IMR-90 (cell line): ENCODE measurements at regions not wholly inside any gene's neighbourhood (a gene's known extent, or its start where the extent isn't known, plus 50 kb on each side); places are given as distances from the start of the nearest gene placed in this dataset.

Experiments
- ATAC-seq: fragments of 200-7000 bp; cut with Tn5 transposase; 2 replicates; pipeline ENCODE4 v1.9.1; 2020; ENCODE audit warnings: low read depth, mild to moderate bottlenecking, moderate library complexity
- BruUV-seq: library from RNA; stranded (reverse); fragments of 400-500 nt; replicated peaks from 2 replicates; lab custom pipeline; 2021; lab: Mats Ljungman, UMichigan
- CTCF ChIA-PET: fragments of 300-600 bp; formaldehyde crosslinking; extraction: SDS; loops from one replicate; lab custom pipeline; 2021; ENCODE audit warnings: antibody characterized with exemption; lab: Yijun Ruan, JAX
- POLR2A ChIA-PET: fragments of 300-600 bp; sonication (Branson Sonifier 250); formaldehyde crosslinking; loops from one replicate; lab custom pipeline; 2022; ENCODE audit warnings: antibody characterized with exemption; ENCODE audit not compliant: unreplicated experiment; lab: Charles Lee
- DNase-seq: peaks from one replicate; pipeline ENCODE4 v3.0.0; 2013
- H2AFZ ChIP-seq: replicated peaks from 2 replicates; pipeline ENCODE3; 2013; ENCODE audit warnings: low read length, mild to moderate bottlenecking; ENCODE audit not compliant: poor library complexity
- H2AK5ac ChIP-seq: 2 replicates; pipeline ENCODE4 v1.6.1; 2013; ENCODE audit warnings: low read depth, low read length, inconsistent platforms
- H2AK9ac ChIP-seq: replicated peaks from 2 replicates; pipeline ENCODE3; 2013; ENCODE audit warnings: mild to moderate bottlenecking, low read depth, low read length, moderate library complexity; ENCODE audit not compliant: poor library complexity
- H2BK120ac ChIP-seq: 2 replicates; pipeline ENCODE4 v1.6.1; 2013; ENCODE audit warnings: low read depth, low read length, inconsistent platforms
- H2BK15ac ChIP-seq: 3 replicates; pipeline ENCODE4 v1.6.1; 2013; ENCODE audit warnings: low read depth, low read length, inconsistent platforms
- H2BK20ac ChIP-seq: 2 replicates; pipeline ENCODE4 v1.6.1; 2013; ENCODE audit warnings: low read depth, mild to moderate bottlenecking, inconsistent platforms, low read length, moderate library complexity
- H2BK5ac ChIP-seq: 2 replicates; pipeline ENCODE4 v1.6.1; 2013; ENCODE audit warnings: mild to moderate bottlenecking, low read depth, low read length, inconsistent platforms; ENCODE audit not compliant: poor library complexity, severe bottlenecking
- H3K14ac ChIP-seq: replicated peaks from 2 replicates; pipeline ENCODE4 v1.6.1; 2013; ENCODE audit warnings: low read depth, low read length, inconsistent platforms
- H3K18ac ChIP-seq: 2 replicates; pipeline ENCODE4 v1.6.1; 2013; ENCODE audit warnings: low read depth, low read length, control low read depth
- H3K23ac ChIP-seq: 2 replicates; pipeline ENCODE4 v1.6.1; 2013; ENCODE audit warnings: low read depth, low read length, inconsistent platforms
- H3K27ac ChIP-seq: 2 replicates; pipeline ENCODE4 v1.5.1; 2013; ENCODE audit warnings: mild to moderate bottlenecking, control low read depth, low read length; ENCODE audit not compliant: insufficient read depth
- H3K27me3 ChIP-seq: 2 replicates; pipeline ENCODE4 v1.6.1; 2013; ENCODE audit warnings: low read length; ENCODE audit not compliant: control insufficient read depth, insufficient read depth
- H3K36me3 ChIP-seq: 2 replicates; pipeline ENCODE4 v1.6.1; 2013; ENCODE audit warnings: low read length, mixed read lengths; ENCODE audit not compliant: control insufficient read depth, insufficient read depth
- H3K4ac ChIP-seq: 2 replicates; pipeline ENCODE4 v1.6.1; 2013; ENCODE audit warnings: low read depth, low read length, inconsistent platforms
- H3K4me1 ChIP-seq: 2 replicates; pipeline ENCODE4 v1.6.1; 2013; ENCODE audit warnings: low read length, mixed read lengths; ENCODE audit not compliant: control insufficient read depth, insufficient read depth
- H3K4me2 ChIP-seq: 2 replicates; pipeline ENCODE4 v1.6.1; 2013; ENCODE audit warnings: low read depth, mild to moderate bottlenecking, control low read depth, low read length, moderate library complexity
- H3K4me3 ChIP-seq: 2 replicates; pipeline ENCODE4 v1.5.1; 2013; ENCODE audit warnings: low read depth, mild to moderate bottlenecking, control low read depth, low read length, moderate library complexity; ENCODE audit not compliant: insufficient read depth
- H3K56ac ChIP-seq: 2 replicates; pipeline ENCODE4 v1.6.1; 2013; ENCODE audit warnings: low read length, inconsistent platforms; ENCODE audit not compliant: insufficient read depth; ENCODE audit errors: extremely low read depth
- H3K79me1 ChIP-seq, 2 experiments: 2 replicates each; pipeline ENCODE4 v1.6.1; 2013; ENCODE audit warnings: low read length in 2 of 2, inconsistent platforms in 1 of 2, low read depth in 1 of 2
- H3K9ac ChIP-seq: 2 replicates; pipeline ENCODE4 v1.6.1; 2013; ENCODE audit warnings: low read depth, low read length, control low read depth
- H3K9me1 ChIP-seq: 2 replicates; pipeline ENCODE4 v1.6.1; 2013; ENCODE audit warnings: low read length, inconsistent platforms; ENCODE audit not compliant: insufficient read depth
- H3K9me3 ChIP-seq: 2 replicates; pipeline ENCODE4 v1.6.1; 2013; ENCODE audit warnings: low read length; ENCODE audit not compliant: control insufficient read depth, insufficient read depth
- H4K20me1 ChIP-seq: 2 replicates; pipeline ENCODE4 v1.6.1; 2013; ENCODE audit warnings: low read length, inconsistent platforms; ENCODE audit not compliant: insufficient read depth
- H4K5ac ChIP-seq: 2 replicates; pipeline ENCODE4 v1.6.1; 2013; ENCODE audit warnings: mild to moderate bottlenecking, low read depth, low read length, control low read depth
- H4K8ac ChIP-seq, 2 experiments: 2 replicates each; pipeline ENCODE4 v1.6.1; 2013; ENCODE audit warnings: low read depth in 2 of 2, low read length in 2 of 2, control low read depth in 1 of 2, inconsistent platforms in 1 of 2
- H4K91ac ChIP-seq: 2 replicates; pipeline ENCODE4 v1.6.1; 2013; ENCODE audit warnings: low read depth, low read length, inconsistent platforms; ENCODE audit not compliant: insufficient read depth
- BHLHE40 ChIP-seq: fragments of 150-350 bp; IDR thresholded peaks from 2 replicates; pipeline ENCODE4 v1.6.1; 2016; ENCODE audit warnings: mild to moderate bottlenecking, low read depth, low read length
- CEBPB ChIP-seq: IDR thresholded peaks from 2 replicates; pipeline ENCODE4 v1.6.1; 2012; ENCODE audit warnings: low read depth, low read length, improper control_type of control experiment
- CHD1 ChIP-seq: IDR thresholded peaks from 2 replicates; pipeline ENCODE4 v1.6.1; 2012; ENCODE audit warnings: low read depth, low read length, improper control_type of control experiment
- FOS ChIP-seq: fragments of 150-350 bp; IDR thresholded peaks from 2 replicates; pipeline ENCODE4 v1.6.1; 2016; ENCODE audit warnings: low read depth, low read length
- MAFK ChIP-seq: IDR thresholded peaks from 2 replicates; pipeline ENCODE4 v1.6.1; 2012; ENCODE audit warnings: low read depth, low read length, improper control_type of control experiment
- MAZ ChIP-seq: IDR thresholded peaks from 2 replicates; pipeline ENCODE4 v1.6.1; 2012; ENCODE audit warnings: low read depth, mild to moderate bottlenecking, low read length, improper control_type of control experiment, moderate library complexity, borderline replicate concordance
- MXI1 ChIP-seq: IDR thresholded peaks from 2 replicates; pipeline ENCODE4 v1.6.1; 2012; ENCODE audit warnings: low read depth, mild to moderate bottlenecking, low read length, moderate library complexity, borderline replicate concordance
- NFE2L2 ChIP-seq: fragments of 150-350 bp; IDR thresholded peaks from 2 replicates; pipeline ENCODE4 v1.6.1; 2016; ENCODE audit warnings: low read depth, mild to moderate bottlenecking, low read length
- POLR2A ChIP-seq: IDR thresholded peaks from 2 replicates; pipeline ENCODE4 v1.6.1; 2012; ENCODE audit warnings: mild to moderate bottlenecking, low read depth, low read length
- RCOR1 ChIP-seq: IDR thresholded peaks from 2 replicates; pipeline ENCODE4 v1.6.1; 2012; ENCODE audit warnings: mild to moderate bottlenecking, low read length, improper control_type of control experiment; ENCODE audit not compliant: insufficient replicate concordance
- RFX5 ChIP-seq: IDR thresholded peaks from 2 replicates; pipeline ENCODE4 v1.8.0; 2012; ENCODE audit warnings: low read depth, mild to moderate bottlenecking, low read length, moderate library complexity
- WGBS, 2 experiments: methylation state at CpG; one replicate each; pipeline versions ENCODE4 v1.1.5 to v1.1.7; 2013; ENCODE audit warnings: missing lambda C conversion rate in 2 of 2; ENCODE audit not compliant: insufficient read length in 1 of 2; ENCODE audit errors: extremely low coverage in 2 of 2; 5-methylcytosine and 5-hydroxymethylcytosine counted together
- dilution Hi-C: fragments of 300-500 bp; cut with HindIII; formaldehyde crosslinking; loops from one replicate; pipeline ENCODE4 v1.14.3; 2018; ENCODE audit warnings: low sequenced_read_pairs; ENCODE audit not compliant: unreplicated experiment
- in situ Hi-C: fragments of 300-500 bp; cut with MboI; formaldehyde crosslinking; loops from 3 replicates; pipeline ENCODE4 v1.14.3; 2019; ENCODE audit warnings: low sequenced_read_pairs, inconsistent platforms, mixed read lengths
- intact Hi-C: fragments of 100-400 bp; cut with micrococcal nuclease; formaldehyde crosslinking; loops from 2 replicates; pipeline ENCODE4 v1.10.0; 2022
- TF ChIP-seq, protein P1 (sequence below): fragments of 150-350 bp; IDR thresholded peaks from 2 replicates; pipeline ENCODE4 v1.6.1; 2017; ENCODE audit warnings: mild to moderate bottlenecking, antibody characterized with exemption, low read length, low read depth
- TF ChIP-seq, protein P2 (sequence below): conservative IDR thresholded peaks from 2 replicates; pipeline ENCODE4 v1.5.1; 2012; ENCODE audit warnings: mild to moderate bottlenecking, low read depth, low read length, improper control_type of control experiment
- TF ChIP-seq, protein P3 (sequence below): fragments of 150-350 bp; IDR thresholded peaks from 2 replicates; pipeline ENCODE4 v1.6.1; 2016; ENCODE audit warnings: low read depth, mild to moderate bottlenecking, low read length, moderate library complexity, borderline replicate concordance

DNA sequence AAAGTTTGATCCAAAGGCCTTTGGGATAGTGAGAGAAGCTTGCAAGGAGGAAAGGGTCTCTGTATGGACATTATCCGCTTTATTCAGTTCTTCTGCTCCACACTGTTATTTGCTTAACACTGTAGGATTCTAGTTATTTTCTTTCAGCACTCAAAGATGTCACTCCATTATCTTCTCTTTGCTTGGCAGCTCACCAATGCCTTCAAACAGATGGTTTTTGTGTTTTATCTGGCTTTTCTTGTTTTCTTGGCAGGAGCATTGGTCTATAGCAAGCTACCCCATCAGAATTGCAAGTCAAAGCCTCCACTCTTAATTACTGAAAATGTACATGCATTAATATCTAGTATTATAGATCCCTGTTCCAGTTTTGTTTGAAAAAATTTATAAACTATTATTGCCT lies 138.8 kb downstream of the EVA1A start:
- ATAC-seq: no peak

More for the DNA sequence above, 138.8 kb downstream of the EVA1A start:
- Histone ChIP-seq H3K14ac (no peak overlapping the region), H3K36me3 (no peaks in the 10 kb centered on the region), H3K4me3 (no peak overlapping the region), H3K9me3 (no peaks in the 10 kb centered on the region), H4K91ac (no peak overlapping the region), H3K27ac (no peak overlapping the region), H3K4me2 (no peak overlapping the region), H2BK20ac (no peak overlapping the region), H3K18ac (no peak overlapping the region), H2AFZ (no peak overlapping the region), H3K79me1 (no peaks in the 10 kb centered on the region), H2AK5ac (no peak overlapping the region), H4K20me1 (no peaks in the 10 kb centered on the region), H2BK120ac (no peak overlapping the region), H4K5ac (no peak overlapping the region), H3K4ac (no peak overlapping the region), H3K23ac (no peak overlapping the region), H3K4me1 (no peaks in the 10 kb centered on the region), H2AK9ac (no peak overlapping the region), H2BK15ac (no peak overlapping the region), H4K8ac (no peak overlapping the region), H3K9me1 (no peaks in the 10 kb centered on the region), H3K56ac (no peak overlapping the region), H3K27me3 (peaks cover 24% of the 10 kb centered on the region), H2BK5ac (no peak overlapping the region), H3K9ac (no peak overlapping the region)
- BruUV-seq: no TSS peak
- no peak for DNase-seq
- ChIA-PET POLR2A (no interaction called here), CTCF (interaction anchor here (0.7 kb wide), 1 partner anchor 152 kb away, joined by 4 read pairs; no protein-coding TSS in a partner anchor)
- TF ChIP-seq POLR2A: no peak
- TF ChIP-seq RCOR1: no peak
- TF ChIP-seq FOS: no peak
- no peak for TF ChIP-seq RFX5
- TF ChIP-seq CEBPB: no peak
- no peak for TF ChIP-seq MXI1
- no peak for TF ChIP-seq MAFK
- TF ChIP-seq, protein P1, sequence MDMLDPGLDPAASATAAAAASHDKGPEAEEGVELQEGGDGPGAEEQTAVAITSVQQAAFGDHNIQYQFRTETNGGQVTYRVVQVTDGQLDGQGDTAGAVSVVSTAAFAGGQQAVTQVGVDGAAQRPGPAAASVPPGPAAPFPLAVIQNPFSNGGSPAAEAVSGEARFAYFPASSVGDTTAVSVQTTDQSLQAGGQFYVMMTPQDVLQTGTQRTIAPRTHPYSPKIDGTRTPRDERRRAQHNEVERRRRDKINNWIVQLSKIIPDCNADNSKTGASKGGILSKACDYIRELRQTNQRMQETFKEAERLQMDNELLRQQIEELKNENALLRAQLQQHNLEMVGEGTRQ: no peak
- TF ChIP-seq NFE2L2: no peak
- TF ChIP-seq, protein P2, sequence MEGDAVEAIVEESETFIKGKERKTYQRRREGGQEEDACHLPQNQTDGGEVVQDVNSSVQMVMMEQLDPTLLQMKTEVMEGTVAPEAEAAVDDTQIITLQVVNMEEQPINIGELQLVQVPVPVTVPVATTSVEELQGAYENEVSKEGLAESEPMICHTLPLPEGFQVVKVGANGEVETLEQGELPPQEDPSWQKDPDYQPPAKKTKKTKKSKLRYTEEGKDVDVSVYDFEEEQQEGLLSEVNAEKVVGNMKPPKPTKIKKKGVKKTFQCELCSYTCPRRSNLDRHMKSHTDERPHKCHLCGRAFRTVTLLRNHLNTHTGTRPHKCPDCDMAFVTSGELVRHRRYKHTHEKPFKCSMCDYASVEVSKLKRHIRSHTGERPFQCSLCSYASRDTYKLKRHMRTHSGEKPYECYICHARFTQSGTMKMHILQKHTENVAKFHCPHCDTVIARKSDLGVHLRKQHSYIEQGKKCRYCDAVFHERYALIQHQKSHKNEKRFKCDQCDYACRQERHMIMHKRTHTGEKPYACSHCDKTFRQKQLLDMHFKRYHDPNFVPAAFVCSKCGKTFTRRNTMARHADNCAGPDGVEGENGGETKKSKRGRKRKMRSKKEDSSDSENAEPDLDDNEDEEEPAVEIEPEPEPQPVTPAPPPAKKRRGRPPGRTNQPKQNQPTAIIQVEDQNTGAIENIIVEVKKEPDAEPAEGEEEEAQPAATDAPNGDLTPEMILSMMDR: no peak
- TF ChIP-seq MAZ: no peak
- TF ChIP-seq, protein P3, sequence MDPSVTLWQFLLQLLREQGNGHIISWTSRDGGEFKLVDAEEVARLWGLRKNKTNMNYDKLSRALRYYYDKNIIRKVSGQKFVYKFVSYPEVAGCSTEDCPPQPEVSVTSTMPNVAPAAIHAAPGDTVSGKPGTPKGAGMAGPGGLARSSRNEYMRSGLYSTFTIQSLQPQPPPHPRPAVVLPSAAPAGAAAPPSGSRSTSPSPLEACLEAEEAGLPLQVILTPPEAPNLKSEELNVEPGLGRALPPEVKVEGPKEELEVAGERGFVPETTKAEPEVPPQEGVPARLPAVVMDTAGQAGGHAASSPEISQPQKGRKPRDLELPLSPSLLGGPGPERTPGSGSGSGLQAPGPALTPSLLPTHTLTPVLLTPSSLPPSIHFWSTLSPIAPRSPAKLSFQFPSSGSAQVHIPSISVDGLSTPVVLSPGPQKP: no peak
- TF ChIP-seq BHLHE40: no peak
- TF ChIP-seq CHD1: no peak
- dilution Hi-C loops: no loop called here
- intact Hi-C loops: no loop called here
- WGBS, 2 experiments: no CpG with 5 or more reads among the region's 1 CpG
- in situ Hi-C loops: loop anchor here (25.0 kb wide), 1 partner anchor 735 kb away; no protein-coding TSS in a partner anchor
